ENCODE measurements at regions not wholly inside any gene's neighbourhood (a gene's known extent, or its start where the extent isn't known, plus 50 kb on each side); places are given as distances from the start of the nearest gene placed in this dataset.
A peak's percentile ranks its signal among the peaks of the same experiment; 100 is the strongest.
"Not testable (repeated sequence)": the region's sequence is repeated elsewhere in the genome, so short reads cannot be mapped to it uniquely, and the experiment has no call there.

DNA sequence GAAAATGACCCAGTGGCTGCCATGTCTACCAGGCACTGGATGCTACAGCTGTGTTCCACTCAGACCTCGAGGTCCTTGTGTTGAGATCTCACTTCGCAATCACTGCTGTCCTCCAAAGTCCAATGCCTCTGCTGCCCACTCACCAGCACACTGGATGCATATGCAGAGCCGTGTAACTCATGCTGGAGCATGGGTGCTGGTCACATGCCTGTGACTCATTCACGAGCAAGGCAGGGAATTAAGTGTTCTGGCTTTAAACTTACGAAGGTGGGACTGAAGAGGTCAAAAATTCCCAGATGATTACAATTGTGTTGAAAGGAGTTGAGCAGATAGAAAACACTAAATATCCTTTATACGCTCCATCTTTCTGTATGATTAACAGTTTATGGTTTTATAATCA, 417.5 kb downstream of the NUP35 start:
- no peak for DNase-seq

DNA sequence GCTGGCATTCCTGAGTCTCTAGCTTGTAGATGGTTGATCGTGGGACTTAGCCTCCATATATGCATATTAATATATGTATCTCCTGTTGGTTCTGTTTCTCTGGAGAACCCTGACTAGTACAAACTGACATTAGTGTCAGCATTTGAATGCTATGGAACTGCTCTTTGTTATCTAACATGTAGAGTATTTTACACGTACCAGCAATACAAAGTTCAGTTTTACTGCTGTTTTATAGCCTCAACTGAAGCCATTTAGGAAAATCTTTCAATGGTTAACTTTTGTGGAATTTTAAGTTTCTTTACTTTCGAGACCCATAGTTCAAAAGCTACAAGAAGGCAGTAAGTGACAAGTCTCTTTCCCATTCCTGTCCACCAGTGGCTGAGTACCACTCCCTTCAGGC, 418.4 kb downstream of the NUP35 start:
- DNase-seq: no peak

DNA sequence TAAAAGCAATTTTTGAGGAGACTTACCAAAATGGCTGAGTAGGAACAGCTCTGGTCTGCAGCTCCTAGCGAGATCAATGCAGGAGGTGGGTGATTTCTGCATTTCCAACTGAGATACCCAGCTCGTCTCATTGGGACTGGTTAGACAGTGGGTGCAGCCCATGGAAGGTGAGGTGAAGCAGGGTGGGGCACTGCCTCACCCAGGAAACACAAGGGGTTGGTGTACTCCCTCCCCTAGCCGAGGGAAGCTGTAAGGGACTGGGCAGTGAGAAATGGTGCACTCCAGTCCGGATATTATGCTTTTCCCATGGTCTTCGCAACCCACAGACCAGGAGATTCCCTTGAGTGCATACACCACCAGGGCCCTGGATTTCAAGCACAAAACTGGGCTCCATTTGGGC, 419.0 kb downstream of the NUP35 start:
- no peak for DNase-seq

DNA sequence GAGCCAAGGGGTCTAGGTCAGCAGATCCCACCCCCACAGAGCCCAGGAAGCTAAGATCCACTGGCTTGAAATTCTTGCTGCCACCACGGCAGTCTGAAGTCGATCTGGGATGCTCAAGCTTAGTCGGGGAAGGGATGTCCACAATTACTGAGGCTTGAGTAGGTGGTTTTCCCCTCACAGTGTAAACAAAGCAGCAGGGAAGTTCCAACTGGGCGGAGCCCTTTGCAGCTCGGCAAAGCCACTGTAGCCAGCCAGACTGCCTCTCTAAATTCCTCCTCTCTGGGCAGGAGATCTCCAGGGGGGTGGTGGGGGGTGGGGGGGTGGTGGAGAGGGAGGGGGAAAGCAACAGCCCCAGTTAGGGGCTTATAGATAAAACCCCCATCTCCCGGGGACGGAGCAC, 419.5 kb downstream of the NUP35 start:
- DNase-seq: no peak

DNA sequence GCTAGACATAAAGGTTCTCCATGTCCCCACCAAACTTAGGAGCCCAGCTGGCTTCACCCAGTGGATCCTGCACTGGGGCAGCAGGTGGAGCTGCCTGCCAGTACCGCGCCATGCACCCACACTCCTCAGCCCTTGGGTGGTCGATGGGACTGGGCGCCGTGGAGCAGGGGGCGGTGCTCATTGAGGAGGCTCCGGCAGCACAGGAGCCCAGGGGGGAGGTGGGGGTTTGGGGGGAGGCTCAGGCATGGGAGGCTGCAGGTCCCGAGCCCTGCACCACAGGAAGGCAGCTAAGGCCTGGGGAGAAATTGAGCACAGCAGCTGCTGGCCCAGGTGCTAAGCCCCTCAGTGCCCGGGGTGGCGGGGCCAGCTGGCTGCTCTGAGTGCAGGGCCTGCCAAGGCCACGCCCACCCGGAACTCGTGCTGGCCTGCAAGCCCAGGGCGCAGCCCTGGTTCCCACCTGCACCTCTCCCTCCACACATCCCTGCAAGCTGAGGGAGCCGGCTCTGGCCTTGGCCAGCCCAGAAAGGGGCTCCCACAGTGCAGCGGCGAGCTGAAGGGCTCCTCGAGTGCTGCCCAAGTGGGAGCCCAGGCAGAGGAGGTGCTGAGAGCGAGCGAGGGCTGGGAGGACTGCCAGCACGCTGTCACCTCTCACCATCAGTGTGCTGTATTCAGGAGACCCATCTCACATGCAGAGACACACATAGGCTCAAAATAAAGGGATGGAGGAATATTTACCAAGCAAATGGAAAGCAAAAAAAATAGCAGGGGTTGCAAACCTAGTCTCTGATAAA, 422.5 kb downstream of the NUP35 start:
- DNase-seq: not testable (repeated sequence)

DNA sequence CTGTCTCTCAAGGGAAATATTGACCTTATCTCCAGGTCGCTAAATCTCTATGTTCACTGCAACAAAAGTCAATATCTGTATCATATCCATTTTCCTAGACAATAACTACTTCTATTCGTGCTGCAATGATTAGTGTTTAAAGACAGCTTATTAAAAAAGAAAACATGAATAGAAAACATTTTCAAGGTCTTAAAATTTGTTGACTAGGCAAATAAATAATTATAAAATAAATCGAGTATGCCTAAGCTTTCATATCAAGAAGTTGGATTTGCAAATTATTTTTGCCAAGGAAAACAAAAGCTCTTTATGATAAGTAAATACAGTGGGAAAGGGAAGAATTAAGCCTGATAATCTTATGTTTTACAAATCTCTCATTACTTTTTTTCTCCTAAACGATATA, 428.5 kb downstream of the NUP35 start:
- no peak for DNase-seq

DNA sequence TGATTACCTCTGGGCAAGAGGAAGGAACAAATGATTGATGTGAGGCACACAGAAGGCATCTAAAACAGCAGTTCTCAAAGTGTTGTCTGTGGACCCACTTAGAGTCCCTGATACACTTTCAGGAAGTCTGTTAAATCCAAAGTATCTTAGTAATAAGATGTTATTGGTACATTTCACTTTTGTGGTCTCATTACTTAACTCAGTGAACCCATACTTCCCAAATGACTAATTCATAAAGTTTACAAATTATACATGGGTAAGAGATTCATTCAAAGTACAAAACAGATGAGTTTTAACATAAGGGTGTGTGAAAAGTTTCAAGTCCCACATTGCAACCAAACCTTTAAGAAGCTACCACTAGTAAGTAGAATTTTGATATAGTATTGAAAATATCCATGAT, 440.5 kb downstream of the NUP35 start:
- no peak for DNase-seq

DNA sequence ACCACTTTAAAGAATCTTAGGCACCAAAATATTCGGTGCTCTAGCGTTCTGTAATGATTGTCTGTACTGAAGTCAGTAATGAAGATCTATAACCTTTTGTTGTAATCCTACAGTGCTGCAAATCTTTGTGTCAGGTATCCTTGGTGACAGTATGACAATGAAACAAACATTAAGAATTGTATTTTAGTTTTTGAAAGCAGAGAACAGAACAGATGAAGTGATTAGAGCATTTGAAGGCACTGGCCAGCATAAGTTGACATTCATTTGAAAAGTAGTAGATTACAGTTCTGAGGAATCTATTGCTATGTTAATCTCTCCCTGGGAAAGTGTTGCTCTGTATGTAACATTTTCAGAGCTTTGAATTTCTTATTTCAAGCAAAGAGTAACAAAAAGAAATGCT, 451.2 kb downstream of the NUP35 start:
- no peak for DNase-seq

DNA sequence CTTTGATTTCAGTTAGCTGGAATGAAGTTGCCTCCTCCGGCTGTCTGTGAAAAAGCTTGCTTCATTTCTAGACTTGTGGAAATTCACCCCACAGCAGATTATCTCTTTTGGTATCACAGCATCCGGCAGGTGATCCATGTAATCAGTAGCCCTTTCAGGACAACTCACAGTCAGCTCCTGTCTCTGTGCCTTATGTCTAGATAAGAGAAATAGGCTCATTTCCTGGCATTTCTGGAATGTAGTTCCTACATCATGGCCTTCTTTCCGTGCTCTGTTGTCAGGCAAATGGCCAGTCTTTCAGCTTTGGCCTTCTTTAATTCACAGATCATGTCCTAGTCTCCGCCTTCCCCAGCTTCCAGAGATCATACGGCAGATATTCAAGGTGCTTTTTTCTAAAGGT, 455.4 kb downstream of the NUP35 start:
- DNase-seq: no peak

DNA sequence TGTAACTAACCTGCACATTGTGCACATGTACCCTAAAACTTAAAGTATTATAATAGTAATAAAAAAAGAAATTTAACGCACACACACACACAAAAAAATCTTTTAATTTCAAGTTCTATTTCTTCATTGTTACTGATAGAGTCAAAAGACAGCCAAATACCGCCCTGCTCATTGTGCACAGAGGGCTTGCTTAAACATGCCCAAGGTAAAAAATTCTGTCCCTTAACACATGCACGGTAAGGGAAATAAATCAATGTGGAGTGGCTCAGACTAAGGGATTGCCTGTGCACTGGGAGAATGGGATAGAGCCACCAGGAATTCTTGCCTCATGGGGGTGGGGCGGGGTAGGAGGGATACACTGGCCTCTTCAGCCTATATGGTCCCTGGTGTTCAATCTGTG, 468.0 kb downstream of the NUP35 start:
- DNase-seq: no peak

DNA sequence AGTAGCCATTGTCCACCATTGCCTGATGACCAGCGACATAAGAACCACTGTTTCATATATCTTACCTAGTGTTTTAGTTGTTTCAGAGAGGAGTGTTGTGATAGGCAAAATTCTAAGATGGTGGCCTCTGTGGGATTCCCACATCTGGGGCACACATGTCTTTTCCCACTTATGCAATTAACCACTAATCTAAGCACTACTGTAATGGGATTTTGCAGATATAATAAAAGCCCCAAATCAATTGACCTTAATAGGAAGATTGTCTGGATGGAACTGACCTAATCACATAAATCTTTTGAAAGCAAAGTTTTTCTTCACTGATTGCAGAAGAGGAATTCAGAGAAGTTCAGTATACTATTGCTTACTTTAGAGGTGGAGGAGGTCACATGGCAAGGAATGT, 469.9 kb downstream of the NUP35 start:
- no peak for DNase-seq

DNA sequence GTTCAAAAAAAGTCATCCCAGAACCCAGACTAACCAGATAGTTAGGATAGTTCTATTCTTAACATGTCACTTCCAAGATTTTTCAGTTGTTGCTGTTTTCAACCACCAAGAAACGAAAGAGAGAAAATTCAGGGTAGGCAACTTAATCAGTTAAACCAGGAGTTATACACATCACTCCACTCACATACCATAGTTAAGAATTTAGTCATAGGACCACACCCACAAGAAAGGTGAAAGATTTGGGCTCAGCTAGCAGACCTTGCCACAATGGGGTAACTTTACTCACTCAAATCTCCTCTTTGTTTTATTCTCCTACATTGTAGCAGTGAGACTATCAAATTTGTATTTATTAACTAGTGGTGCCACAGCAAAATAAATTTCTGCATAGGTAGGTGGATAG, 473.6 kb downstream of the NUP35 start:
- DNase-seq: no peak

DNA sequence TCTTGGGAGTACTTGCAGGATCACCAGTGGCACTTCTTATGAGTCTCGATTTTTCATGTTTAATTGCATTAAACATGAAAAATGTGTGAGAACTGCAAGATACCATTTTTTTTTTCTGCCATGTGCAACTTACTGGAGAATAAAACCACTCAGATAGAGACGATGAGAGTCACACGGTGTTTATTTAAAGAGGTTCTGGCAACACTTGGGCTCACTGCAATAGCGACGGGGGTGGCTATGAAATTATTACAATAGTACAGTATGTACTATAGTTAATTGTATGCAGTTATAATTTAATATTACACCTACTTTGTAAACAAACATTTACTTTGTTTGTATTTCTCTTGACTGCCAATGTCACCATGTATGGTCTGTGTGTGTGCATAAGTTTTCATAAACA, 479.8 kb downstream of the NUP35 start:
- no peak for DNase-seq

DNA sequence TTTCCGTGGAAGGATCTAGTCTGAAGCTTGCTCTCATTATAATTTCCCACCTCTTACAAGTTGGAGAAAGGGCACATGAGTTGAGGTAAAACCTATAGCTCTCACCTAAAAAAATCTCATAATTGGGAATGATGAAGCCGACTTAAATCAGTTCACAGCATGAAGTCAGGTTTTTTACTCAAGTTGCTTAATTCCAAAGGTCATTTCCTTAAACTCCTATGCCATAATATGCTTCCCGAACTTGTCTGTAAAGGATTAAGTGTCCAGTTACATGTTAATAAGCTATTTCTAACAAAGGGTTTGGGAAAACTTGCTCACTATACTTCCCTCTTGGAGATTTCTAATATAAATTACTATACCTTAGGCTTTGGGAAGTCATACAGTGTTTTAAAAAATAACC, 481.2 kb downstream of the NUP35 start:
- DNase-seq: no peak

DNA sequence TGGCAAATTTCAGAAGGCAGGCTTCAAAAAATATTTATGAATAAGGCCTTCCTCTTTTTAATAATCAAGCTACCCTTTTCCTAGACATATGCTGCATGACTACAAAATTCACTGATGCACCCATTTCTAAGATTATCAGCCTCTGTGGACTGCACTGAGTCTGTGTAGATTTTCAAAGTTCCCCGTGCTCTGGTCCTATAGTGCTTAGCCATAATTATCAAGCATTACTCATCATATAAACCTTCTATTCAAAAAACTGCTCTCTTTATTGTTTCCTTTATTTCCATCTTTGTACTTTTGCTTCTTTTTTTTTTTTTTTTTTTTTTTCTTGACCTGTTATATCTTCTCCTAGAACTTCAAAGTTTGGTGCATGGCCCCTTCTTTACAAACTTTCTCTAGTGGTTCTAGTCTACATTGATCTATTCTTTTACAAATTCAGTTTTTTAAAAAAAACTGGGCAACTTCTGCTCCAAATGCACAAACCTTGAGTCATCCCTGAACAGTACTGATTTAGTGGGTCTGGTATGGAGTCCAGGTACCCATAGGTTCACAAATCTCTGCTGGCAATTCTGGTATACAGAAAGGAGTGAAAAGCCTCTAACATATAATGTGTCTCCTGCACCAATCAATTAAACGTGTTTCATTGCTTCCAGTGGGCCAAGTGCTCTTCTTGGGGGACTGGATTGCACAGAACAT, 481.9 kb downstream of the NUP35 start:
- no peak for DNase-seq

DNA sequence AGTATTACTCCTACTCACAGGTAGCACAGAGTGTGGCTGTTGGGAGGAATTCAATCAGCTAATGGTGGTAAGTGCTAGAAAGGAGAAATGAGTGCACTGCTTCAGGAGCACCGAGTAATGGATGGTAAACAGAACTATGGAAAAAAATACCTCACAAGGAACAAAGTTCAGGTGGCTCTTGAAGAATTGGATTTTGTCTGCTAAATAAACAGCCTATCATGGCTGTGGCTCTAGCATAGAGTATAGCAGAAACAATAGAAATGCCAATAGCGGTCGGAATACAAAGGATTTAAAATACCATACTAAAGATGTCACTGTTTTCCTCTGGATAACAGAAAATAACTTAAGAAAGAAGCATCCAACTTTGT, 482.5 kb downstream of the NUP35 start:
- DNase-seq: no peak

DNA sequence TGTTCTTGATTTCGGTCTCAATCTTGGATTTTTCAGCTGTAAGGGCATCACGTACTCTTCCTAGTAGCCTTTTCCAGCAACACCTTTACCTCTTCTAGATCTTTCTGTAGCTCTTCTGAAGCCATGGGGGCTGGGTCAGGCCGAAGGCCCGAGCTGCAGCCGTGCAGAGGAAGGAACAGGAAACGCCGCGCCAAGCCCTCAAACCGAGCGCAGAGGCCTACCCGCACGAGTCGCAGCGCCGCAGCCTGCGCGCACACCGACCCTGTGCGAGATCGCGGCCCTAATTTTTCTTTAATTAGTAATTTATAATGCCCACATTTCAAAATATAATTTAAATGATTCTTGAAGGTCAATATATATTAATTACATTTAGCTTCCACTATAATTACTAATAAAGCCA, 483.8 kb downstream of the NUP35 start:
- DNase-seq: no peak

DNA sequence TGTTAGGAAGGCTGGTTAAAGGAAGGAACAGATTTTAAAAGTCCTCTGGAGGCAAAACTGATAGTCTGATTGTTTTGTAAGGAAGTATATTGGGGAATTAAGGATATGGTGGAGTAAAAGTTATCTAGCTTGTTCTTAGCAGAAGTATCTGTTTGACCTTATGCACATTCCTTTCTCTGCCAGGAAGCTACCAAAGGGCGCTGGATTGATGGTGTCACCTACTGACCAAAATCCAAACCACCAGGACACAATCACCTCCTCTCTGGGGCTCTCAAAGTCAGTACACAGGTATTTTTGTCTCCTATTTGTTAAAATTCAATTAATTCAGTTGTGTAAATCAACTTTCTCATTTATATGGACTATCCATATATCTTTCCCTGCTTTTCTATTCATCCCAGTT, 484.5 kb downstream of the NUP35 start:
- no peak for DNase-seq

DNA sequence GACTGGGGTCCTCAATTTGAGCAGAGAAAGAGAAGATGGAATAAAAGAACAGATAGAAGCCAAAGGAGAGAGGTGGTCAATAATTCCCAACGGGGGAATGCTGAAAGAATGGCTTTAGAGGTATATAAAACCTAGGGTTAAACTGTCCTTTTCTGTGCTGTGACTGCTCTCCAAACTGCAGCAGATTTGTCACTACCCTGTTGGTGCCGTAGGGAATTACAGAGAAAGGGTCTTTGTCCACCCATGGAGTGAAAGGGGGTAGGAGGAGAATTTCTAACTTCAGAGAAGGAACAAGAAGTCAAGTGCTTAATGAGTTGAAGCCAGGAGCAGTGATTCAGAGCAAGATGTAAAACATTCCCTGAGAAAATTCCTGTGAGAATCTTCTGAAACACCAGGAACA, 486.5 kb downstream of the NUP35 start:
- no peak for DNase-seq

DNA sequence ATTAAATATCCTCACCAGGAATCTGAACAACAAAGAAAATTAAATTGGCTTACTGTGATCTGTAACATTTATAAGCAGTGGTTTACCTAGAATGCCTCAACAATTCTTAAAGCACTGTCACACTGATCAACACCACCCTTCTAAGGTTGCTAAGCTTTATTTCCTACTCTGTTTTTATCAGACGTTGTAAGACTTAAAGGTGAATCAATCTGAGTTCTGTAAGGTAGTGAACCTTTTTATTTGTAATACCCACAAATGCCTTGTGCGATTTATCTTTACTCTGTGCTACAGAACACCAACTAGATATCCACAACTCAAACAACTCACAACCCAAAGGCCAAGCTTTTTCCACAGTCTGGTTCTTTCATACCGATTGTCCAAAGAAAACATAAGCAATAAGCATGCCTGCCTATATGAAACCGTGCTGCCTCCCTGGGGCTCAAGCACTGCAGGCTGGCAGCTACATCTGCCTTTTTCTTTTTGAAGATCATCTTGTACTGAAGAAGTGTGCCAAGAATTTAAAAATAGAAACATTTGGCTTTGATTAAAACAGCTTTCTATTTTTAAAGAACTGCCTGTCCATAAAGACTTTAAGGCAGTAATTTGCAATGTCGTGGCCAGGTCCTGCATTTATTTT, 490.7 kb downstream of the NUP35 start:
- no peak for DNase-seq

DNA sequence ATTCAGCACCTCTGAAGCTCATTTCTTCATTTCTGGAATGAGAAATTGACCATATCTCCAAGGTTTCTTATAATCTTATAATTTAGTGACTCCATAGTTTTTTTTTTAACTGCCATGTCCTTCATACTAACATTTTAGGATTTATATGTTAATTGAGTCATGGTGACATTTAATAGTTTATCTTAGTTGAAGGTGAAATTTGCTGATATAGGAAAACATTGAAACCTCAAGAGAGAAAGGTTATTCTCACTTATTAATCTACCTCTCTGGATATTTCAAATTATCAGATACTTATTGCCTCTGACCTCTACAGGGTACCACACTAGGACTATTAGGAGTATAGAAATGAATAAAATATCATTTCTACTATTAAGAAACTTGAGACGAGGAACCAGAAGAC, 499.0 kb downstream of the NUP35 start:
- no peak for DNase-seq

DNA sequence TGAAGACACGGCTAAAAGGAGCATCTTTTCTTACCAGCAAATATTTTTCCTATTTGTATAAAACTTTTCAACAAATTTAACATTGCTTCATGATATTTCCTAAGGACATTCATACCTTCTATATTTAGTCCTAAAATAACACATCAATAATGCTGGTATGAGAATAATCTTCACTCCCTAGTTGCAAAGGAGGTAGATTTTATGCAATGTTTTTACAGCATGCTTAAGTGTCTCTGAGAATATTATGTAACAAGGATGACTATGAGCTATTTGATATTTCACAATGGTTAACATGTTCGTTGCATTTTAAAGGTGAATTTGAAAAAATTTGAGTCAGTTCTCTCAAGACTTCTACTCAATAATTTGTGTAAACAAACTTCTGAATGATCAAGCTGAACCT, 506.7 kb downstream of the NUP35 start:
- no peak for DNase-seq

DNA sequence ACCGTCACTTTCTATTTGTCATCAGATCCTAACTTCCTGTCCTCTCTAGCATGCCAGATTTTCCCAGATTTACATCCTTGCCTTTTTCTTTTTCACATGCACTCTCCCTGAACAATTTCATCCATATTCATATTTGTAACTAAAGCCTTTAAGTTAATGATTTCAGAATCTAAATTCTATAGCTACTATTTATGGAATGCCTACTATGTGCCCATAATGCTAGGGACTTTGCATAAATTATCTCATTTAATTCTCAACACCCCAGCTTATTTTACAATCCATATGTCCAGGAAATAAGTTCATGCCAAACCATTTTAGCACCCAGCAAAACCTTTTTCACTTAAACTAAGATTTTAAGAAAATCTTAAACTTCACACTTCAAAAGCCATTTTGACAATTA, 531.9 kb downstream of the NUP35 start:
- no peak for DNase-seq

DNA sequence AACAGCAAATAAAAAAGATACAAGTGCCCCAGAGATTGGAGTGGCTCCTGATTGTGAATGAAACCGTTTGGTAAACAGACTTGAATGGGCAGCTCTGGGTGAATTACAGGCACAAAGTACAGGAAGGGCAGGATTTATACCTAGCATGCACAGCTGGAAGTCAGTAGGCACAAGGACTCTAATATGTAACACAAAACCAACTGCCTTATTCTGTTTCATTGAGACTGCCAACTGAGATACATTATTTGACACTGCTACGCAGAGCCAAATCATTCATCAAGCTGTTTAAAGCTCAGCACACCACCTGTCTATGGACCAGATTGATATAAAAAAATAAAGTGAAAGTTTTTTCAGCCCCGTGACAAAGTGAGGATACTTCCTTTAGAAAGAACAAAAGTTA, 541.2 kb downstream of the NUP35 start:
- DNase-seq: peak; percentile 99

DNA sequence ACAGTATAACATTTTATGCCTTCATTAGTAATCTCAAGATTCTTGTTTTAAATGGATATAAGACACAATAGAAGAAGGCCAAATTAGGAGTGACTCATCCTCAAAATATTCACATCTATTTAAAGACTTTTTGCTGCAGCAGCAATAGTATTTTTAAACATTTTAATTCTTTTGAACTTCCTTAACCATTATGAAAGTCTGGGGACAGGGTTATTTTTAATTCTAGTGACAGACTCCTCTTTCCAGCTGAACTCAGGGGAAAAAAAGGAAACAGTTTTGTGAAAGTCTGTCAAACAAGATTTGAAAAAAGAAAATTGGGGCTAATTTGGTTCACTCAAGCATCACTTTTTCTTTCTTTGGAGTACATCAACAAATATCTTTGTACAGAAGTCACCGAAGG, 541.8 kb downstream of the NUP35 start:
- no peak for DNase-seq

Measured in NCI-H2081 treated with DMSO at 0.1 percent for 48 hours (cell line).